Neural cell (in vitro differentiated cells): ENCODE measurements at regions not wholly inside any gene's neighbourhood (a gene's known extent, or its start where the extent isn't known, plus 50 kb on each side); places are given as distances from the start of the nearest gene placed in this dataset.

Experiments
- EZH2 ChIP-seq: fragments of 200-600, 300-800 bp; shearing (Covaris generic), sonication (generic); IDR thresholded peaks from 2 replicates; pipeline ENCODE4 v1.6.1; 2014; ENCODE audit warnings: antibody characterized with exemption, low read length, borderline replicate concordance, mild to moderate bottlenecking; ENCODE audit not compliant: insufficient read depth, poor library complexity, severe bottlenecking
- MXI1 ChIP-seq: fragments of 450-650 bp; conservative IDR thresholded peaks from 2 replicates; pipeline ENCODE4 v1.6.1; 2014; ENCODE audit warnings: antibody characterized with exemption, mild to moderate bottlenecking; ENCODE audit not compliant: poor library complexity, severe bottlenecking
- TF ChIP-seq, protein P1 (sequence below): fragments of 450-650 bp; IDR thresholded peaks from 2 replicates; pipeline ENCODE4 v1.5.1; 2014; ENCODE audit warnings: antibody characterized with exemption, mild to moderate bottlenecking, moderate library complexity; ENCODE audit not compliant: poor library complexity, severe bottlenecking
- TF ChIP-seq, protein P2 (sequence below): IDR thresholded peaks from 2 replicates; pipeline ENCODE4 v1.6.1; 2012; ENCODE audit warnings: borderline replicate concordance

DNA sequence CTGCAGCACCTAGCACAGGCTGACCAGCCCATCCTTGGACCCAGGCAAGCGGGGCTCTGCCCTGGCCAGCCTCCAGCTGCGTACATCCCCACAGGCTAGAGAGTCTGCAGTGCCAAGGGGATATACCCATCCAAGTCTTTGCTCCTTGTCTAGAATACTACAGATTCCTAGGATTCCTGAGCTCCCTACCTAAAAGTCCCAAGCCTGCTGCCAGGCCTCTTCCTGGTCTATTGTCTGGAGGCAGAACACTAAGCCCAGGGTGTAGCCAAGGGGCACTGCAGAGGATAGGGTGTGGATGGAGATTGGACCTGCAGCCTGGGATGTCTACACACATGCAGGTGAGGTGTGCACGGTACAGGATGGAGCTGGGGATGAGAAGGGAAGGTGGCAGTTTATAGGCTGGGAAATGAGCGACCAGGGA lies 90.0 kb upstream of the SIRPA start:
- no peak for TF ChIP-seq EZH2
- TF ChIP-seq, protein P1, sequence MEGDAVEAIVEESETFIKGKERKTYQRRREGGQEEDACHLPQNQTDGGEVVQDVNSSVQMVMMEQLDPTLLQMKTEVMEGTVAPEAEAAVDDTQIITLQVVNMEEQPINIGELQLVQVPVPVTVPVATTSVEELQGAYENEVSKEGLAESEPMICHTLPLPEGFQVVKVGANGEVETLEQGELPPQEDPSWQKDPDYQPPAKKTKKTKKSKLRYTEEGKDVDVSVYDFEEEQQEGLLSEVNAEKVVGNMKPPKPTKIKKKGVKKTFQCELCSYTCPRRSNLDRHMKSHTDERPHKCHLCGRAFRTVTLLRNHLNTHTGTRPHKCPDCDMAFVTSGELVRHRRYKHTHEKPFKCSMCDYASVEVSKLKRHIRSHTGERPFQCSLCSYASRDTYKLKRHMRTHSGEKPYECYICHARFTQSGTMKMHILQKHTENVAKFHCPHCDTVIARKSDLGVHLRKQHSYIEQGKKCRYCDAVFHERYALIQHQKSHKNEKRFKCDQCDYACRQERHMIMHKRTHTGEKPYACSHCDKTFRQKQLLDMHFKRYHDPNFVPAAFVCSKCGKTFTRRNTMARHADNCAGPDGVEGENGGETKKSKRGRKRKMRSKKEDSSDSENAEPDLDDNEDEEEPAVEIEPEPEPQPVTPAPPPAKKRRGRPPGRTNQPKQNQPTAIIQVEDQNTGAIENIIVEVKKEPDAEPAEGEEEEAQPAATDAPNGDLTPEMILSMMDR = no peak
- TF ChIP-seq, protein P2, sequence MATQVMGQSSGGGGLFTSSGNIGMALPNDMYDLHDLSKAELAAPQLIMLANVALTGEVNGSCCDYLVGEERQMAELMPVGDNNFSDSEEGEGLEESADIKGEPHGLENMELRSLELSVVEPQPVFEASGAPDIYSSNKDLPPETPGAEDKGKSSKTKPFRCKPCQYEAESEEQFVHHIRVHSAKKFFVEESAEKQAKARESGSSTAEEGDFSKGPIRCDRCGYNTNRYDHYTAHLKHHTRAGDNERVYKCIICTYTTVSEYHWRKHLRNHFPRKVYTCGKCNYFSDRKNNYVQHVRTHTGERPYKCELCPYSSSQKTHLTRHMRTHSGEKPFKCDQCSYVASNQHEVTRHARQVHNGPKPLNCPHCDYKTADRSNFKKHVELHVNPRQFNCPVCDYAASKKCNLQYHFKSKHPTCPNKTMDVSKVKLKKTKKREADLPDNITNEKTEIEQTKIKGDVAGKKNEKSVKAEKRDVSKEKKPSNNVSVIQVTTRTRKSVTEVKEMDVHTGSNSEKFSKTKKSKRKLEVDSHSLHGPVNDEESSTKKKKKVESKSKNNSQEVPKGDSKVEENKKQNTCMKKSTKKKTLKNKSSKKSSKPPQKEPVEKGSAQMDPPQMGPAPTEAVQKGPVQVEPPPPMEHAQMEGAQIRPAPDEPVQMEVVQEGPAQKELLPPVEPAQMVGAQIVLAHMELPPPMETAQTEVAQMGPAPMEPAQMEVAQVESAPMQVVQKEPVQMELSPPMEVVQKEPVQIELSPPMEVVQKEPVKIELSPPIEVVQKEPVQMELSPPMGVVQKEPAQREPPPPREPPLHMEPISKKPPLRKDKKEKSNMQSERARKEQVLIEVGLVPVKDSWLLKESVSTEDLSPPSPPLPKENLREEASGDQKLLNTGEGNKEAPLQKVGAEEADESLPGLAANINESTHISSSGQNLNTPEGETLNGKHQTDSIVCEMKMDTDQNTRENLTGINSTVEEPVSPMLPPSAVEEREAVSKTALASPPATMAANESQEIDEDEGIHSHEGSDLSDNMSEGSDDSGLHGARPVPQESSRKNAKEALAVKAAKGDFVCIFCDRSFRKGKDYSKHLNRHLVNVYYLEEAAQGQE = no peak
- TF ChIP-seq MXI1 = no peak
